ENCODE measurements at regions not wholly inside any gene's neighbourhood (a gene's known extent, or its start where the extent isn't known, plus 50 kb on each side); places are given as distances from the start of the nearest gene placed in this dataset.

DNA sequence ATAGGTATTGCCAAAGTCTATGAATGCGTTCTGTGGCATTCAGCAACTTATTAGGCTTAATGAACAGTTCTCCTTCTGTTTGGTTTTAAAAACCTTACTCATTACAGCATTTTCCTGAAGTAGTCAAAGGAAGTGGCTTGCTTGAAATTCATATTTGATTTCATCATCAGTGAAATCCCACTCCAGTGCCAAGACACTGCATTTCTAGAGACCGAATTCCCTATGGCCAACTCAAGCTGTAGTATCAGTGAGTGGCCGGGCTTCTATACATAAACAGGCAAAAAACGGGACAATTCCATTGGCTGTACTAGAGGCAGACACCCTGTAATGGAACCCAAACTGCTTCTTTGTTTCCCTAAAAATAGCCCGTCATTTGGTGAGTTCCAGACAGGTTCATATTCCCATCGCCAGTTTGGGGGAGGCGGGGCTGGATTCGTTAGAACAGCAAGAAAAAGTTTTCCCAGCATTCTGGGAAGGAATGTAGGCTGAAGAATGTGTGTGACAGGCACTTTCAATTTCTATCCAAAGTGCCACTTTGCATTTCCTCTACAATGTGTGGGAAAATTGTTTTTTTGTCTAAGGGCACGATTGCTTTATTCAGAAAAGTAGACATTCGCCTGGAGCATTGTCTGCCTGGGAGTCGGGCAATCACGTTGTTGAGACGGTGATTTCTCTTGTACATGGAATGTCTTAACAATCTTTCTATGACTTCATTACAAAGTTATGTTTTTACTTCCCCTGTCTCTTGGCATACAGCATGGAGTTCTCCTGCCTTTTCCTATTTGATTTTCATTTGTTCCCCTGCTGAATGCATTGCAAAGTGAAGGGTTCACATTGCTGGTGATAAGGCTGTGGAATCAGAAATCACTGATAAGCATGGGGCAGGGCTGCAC, 141.8 kb upstream of the MAST4 start:
- Mint-ChIP-seq H3K4me1 (no peaks in the 10 kb centered on the region), H3K36me3 (no peaks in the 10 kb centered on the region), H3K27ac (no peak overlapping the region), H3K27me3 (ENCODE audit: low read depth in 3 of 3) (peaks cover 0 to 10% (median 2%) of the 10 kb centered on the region in 3 donors), H3K9me3 (peaks cover 5 to 16% (median 7%) of the 10 kb centered on the region in 6 donors), H3K4me3 (no peak overlapping the region)
- DNase-seq = no peak

- no peak overlapping the region for H3K27ac Mint-ChIP-seq
- DNase-seq = no peak
- H3K4me3 Mint-ChIP-seq = no peak overlapping the region
- H3K27me3 Mint-ChIP-seq (ENCODE audit: low read depth in 3 of 3) = peaks cover 0 to 4% (median 4%) of the 10 kb centered on the region in 3 donors
- no peaks in the 10 kb centered on the region for H3K4me1 Mint-ChIP-seq
- peaks cover 0 to 16% (median 3%) of the 10 kb centered on the region in 6 donors for H3K9me3 Mint-ChIP-seq
- no peaks in the 10 kb centered on the region for H3K36me3 Mint-ChIP-seq
Measured at GRCh38 chr5:66459728-66460127, 136.5 kb upstream of the MAST4 start.

GRCh38 chr5:66467564-66467963, 128.6 kb upstream of the MAST4 start:
- no peak overlapping the region for H3K27ac Mint-ChIP-seq
- H3K9me3 Mint-ChIP-seq = peaks cover 4 to 14% (median 10%) of the 10 kb centered on the region in 6 donors
- DNase-seq = no peak
- H3K27me3 Mint-ChIP-seq (ENCODE audit: low read depth in 3 of 3) = peaks cover 0 to 4% (median 2%) of the 10 kb centered on the region in 3 donors
- no peaks in the 10 kb centered on the region for H3K36me3 Mint-ChIP-seq
- no peaks in the 10 kb centered on the region for H3K4me1 Mint-ChIP-seq
- no peak overlapping the region for H3K4me3 Mint-ChIP-seq

DNA sequence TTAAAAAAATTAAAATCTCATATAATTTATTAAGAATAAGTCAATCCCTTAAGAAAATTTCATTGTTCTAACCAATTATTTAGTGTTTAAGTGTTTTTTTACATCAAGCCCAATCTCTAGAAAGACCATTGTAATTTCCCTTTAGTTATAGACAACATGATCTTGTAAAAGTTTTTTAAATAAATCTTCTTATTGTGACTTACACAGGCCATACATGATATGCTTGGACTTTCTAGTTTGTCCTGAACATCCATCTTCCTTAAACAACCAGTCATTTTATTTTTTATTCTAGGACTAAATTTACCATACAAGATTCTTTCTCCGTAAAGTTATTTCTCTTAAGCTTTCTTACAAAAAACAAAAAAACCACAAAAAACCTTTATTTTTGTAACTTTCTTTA, 126.5 kb upstream of the MAST4 start:
- no peaks in the 10 kb centered on the region for H3K4me1 Mint-ChIP-seq
- H3K4me3 Mint-ChIP-seq = no peak overlapping the region
- no peak for DNase-seq
- H3K9me3 Mint-ChIP-seq = peaks cover 4 to 13% (median 9%) of the 10 kb centered on the region in 6 donors
- H3K27ac Mint-ChIP-seq = no peak overlapping the region
- peaks cover 2 to 4% (median 3%) of the 10 kb centered on the region in 3 donors for H3K27me3 Mint-ChIP-seq (ENCODE audit: low read depth in 3 of 3)
- peaks cover 0 to 3% (median 0%) of the 10 kb centered on the region in 3 donors for H3K36me3 Mint-ChIP-seq

- DNase-seq = no peak
- Mint-ChIP-seq H3K36me3 (peaks cover 0 to 3% (median 0%) of the 10 kb centered on the region in 3 donors), H3K27me3 (ENCODE audit: low read depth in 3 of 3) (peaks cover 2 to 4% (median 3%) of the 10 kb centered on the region in 3 donors), H3K27ac (no peak overlapping the region), H3K4me1 (no peaks in the 10 kb centered on the region), H3K4me3 (no peak overlapping the region), H3K9me3 (peaks cover 0 to 8% (median 2%) of the 10 kb centered on the region in 6 donors)
Measured at GRCh38 chr5:66472010-66472409, 124.2 kb upstream of the MAST4 start.

DNA sequence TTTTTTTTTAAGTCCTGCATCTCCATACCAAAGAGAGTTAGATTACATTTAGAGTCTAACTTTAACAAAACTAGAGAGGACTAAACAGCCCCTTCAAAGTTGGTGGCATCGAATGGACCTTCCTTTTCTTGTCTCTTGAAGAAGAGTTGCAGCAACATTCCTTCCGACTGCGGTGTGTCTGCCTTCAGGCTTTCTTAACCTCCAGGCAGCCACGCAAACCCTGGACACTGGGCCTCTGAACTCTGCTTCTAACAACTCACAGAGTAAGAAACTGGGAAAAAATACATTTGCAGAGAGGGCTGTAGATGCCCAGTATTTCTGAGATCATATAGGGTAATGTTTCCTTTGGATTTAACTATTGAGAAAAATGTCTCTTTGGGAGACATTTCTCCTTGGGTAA, 120.5 kb upstream of the MAST4 start:
- H3K27me3 Mint-ChIP-seq (ENCODE audit: low read depth in 3 of 3) = peaks cover 2 to 3% (median 2%) of the 10 kb centered on the region in 3 donors
- no peaks in the 10 kb centered on the region for H3K4me1 Mint-ChIP-seq
- no peak overlapping the region for H3K4me3 Mint-ChIP-seq
- peaks cover 0 to 5% (median under 1%) of the 10 kb centered on the region in 6 donors for H3K9me3 Mint-ChIP-seq
- no peak for DNase-seq
- H3K36me3 Mint-ChIP-seq = peaks cover 0 to 3% (median 0%) of the 10 kb centered on the region in 3 donors
- H3K27ac Mint-ChIP-seq = no peak overlapping the region

DNA sequence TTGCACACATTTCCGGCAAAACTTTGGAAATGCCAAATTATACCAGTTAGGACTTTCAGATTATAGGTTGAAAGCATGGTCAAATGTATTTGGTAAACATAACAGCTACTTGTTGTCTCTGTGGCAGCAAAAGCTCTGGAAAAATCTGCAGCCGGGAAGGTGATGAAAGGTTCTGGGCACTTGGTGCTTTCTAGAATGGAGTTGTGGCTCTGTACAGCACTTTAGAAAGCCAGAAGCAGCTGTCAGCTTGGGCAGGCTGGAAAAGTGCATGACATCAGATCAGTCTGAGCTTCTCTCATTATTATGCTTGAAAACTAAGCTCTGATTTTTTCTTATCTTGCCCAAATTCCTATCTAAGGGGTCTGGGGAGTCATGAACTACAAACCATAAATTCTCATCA, 118.6 kb upstream of the MAST4 start:
- no peaks in the 10 kb centered on the region for H3K4me1 Mint-ChIP-seq
- no peak for DNase-seq
- peaks cover 0 to 6% (median 4%) of the 10 kb centered on the region in 6 donors for H3K9me3 Mint-ChIP-seq
- no peak overlapping the region for H3K27ac Mint-ChIP-seq
- H3K4me3 Mint-ChIP-seq = no peak overlapping the region
- H3K27me3 Mint-ChIP-seq (ENCODE audit: low read depth in 3 of 3) = peaks cover 0 to 2% (median 2%) of the 10 kb centered on the region in 3 donors
- H3K36me3 Mint-ChIP-seq = peaks cover 0 to 3% (median 0%) of the 10 kb centered on the region in 3 donors

DNA sequence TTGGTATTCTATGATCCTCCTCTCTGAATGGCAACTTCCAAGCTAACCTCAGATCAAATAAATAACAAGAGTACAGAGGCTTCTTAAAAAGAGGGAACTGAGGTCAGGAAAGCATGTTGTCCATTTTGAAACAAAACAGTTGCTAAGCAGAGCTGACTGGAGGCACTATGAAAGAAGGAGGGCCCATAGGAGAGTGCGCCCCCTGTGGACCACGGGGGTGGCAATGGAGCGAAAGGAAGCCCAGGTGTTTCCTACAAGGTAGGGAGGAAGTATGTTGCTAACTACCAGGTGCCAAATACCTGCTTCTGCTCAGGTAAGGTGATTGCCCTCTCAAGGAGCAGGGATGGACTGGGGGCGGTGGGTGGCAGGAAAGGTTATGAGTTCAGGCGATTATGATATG, 101.8 kb upstream of the MAST4 start:
- H3K27ac Mint-ChIP-seq = no peak overlapping the region
- H3K9me3 Mint-ChIP-seq = peaks cover 0 to 9% (median 0%) of the 10 kb centered on the region in 6 donors
- no peak for DNase-seq
- no peak overlapping the region for H3K4me3 Mint-ChIP-seq
- H3K36me3 Mint-ChIP-seq = no peaks in the 10 kb centered on the region
- H3K27me3 Mint-ChIP-seq (ENCODE audit: low read depth in 3 of 3) = peaks cover 0 to 2% (median 0%) of the 10 kb centered on the region in 3 donors
- no peaks in the 10 kb centered on the region for H3K4me1 Mint-ChIP-seq

GRCh38 chr5:66498791-66499207, 97.4 kb upstream of the MAST4 start:
- peaks cover 0 to 4% (median 0%) of the 10 kb centered on the region in 6 donors for H3K9me3 Mint-ChIP-seq
- H3K4me1 Mint-ChIP-seq = no peaks in the 10 kb centered on the region
- H3K27me3 Mint-ChIP-seq (ENCODE audit: low read depth in 3 of 3) = peaks cover 0 to 2% (median 0%) of the 10 kb centered on the region in 3 donors
- DNase-seq = no peak
- no peak overlapping the region for H3K4me3 Mint-ChIP-seq
- H3K27ac Mint-ChIP-seq = no peak overlapping the region
- H3K36me3 Mint-ChIP-seq = no peaks in the 10 kb centered on the region

DNA sequence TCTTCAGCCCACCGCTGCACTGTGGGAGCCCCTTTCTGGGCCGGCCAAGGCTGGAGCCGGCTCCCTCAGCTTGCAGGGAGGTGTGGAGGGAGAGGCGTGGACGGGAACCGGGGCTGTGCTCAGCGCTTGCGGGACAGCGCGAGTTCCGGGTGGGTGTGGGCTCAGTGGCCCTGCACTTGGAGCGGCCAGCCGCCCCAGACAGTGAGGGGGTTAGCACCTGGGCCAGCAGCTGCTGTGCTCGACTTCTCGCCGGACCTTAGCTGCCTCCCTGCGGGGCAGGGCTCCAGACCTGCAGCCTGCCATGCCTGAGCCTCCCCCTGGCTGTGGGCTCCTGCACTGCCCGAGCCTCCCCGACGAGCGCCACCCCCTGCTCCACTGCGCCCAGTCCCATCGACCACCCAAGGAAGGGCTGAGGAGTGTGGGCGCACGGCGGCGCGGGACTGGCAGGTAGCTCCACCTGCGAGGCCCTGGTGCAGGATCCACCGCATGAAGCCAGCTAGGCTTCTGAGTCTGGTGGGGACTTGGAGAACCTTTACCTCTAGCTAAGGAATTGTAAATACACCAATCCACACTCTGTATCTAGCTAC, 92.9 kb upstream of the MAST4 start:
- Mint-ChIP-seq H3K4me3 (no peak overlapping the region), H3K27me3 (ENCODE audit: low read depth in 3 of 3) (no peaks in the 10 kb centered on the region), H3K27ac (no peak overlapping the region), H3K36me3 (no peaks in the 10 kb centered on the region), H3K4me1 (no peaks in the 10 kb centered on the region), H3K9me3 (peaks cover 0 to 2% (median 0%) of the 10 kb centered on the region in 6 donors)
- DNase-seq = no peak

- Mint-ChIP-seq H3K4me3 (no peak overlapping the region), H3K27ac (no peak overlapping the region), H3K9me3 (peaks cover 0 to 6% (median under 1%) of the 10 kb centered on the region in 6 donors), H3K36me3 (no peaks in the 10 kb centered on the region), H3K27me3 (ENCODE audit: low read depth in 3 of 3) (peaks cover 0 to 5% (median 2%) of the 10 kb centered on the region in 3 donors), H3K4me1 (no peaks in the 10 kb centered on the region)
- DNase-seq = no peak
Measured at GRCh38 chr5:66507106-66507505, 89.1 kb upstream of the MAST4 start.

- Mint-ChIP-seq H3K4me3 (no peak overlapping the region), H3K9me3 (peaks cover 0 to 6% (median 0%) of the 10 kb centered on the region in 6 donors), H3K27me3 (ENCODE audit: low read depth in 3 of 3) (peaks cover 0 to 5% (median 2%) of the 10 kb centered on the region in 3 donors), H3K4me1 (no peaks in the 10 kb centered on the region), H3K36me3 (no peaks in the 10 kb centered on the region), H3K27ac (no peak overlapping the region)
- no peak for DNase-seq
Measured at GRCh38 chr5:66511491-66511890, 84.7 kb upstream of the MAST4 start.

DNA sequence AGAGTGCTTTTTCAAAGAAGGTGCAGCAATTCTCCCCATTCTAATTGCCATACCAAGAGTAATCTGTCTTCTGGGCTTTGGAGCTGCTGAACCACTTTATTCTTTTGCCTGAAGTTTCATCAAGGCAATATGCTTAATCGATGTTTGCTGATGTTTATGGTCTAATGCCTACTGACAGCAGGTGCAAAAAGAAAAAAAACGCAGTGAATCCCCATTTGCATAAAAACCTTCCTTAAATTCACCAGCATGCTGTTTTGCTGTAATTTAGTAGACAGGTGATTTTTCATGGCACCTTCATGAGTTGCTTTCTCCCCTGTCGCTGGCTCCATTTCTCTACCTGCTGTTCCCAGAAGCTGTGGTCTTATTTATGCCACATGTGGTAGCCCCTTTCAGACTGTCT, 83.1 kb upstream of the MAST4 start:
- no peak overlapping the region for H3K4me3 Mint-ChIP-seq
- peaks cover 0 to 6% (median under 1%) of the 10 kb centered on the region in 6 donors for H3K9me3 Mint-ChIP-seq
- H3K27me3 Mint-ChIP-seq (ENCODE audit: low read depth in 3 of 3) = peaks cover 0 to 5% (median 2%) of the 10 kb centered on the region in 3 donors
- no peaks in the 10 kb centered on the region for H3K4me1 Mint-ChIP-seq
- no peak for DNase-seq
- H3K27ac Mint-ChIP-seq = no peak overlapping the region
- H3K36me3 Mint-ChIP-seq = no peaks in the 10 kb centered on the region

- peaks cover 0 to 2% (median 0%) of the 10 kb centered on the region in 6 donors for H3K9me3 Mint-ChIP-seq
- no peak overlapping the region for H3K27ac Mint-ChIP-seq
- no peaks in the 10 kb centered on the region for H3K36me3 Mint-ChIP-seq
- DNase-seq = no peak
- H3K4me1 Mint-ChIP-seq = no peaks in the 10 kb centered on the region
- peaks cover 0 to 5% (median 0%) of the 10 kb centered on the region in 3 donors for H3K27me3 Mint-ChIP-seq (ENCODE audit: low read depth in 3 of 3)
- no peak overlapping the region for H3K4me3 Mint-ChIP-seq
Measured at GRCh38 chr5:66515209-66515608, 81.0 kb upstream of the MAST4 start.
